PC-3 (cell line): ENCODE measurements at regions not wholly inside any gene's neighbourhood (a gene's known extent, or its start where the extent isn't known, plus 50 kb on each side); places are given as distances from the start of the nearest gene placed in this dataset.
"Not testable (repeated sequence)": the region's sequence is repeated elsewhere in the genome, so short reads cannot be mapped to it uniquely, and the experiment has no call there.

Experiments used
- ATAC-seq: fragments of 200-7000 bp; cut with Tn5 transposase; 2 replicates; pipeline ENCODE4 v1.9.1; 2020; ENCODE audit warnings: mild to moderate bottlenecking, moderate library complexity
- BruUV-seq: library from RNA; stranded (reverse); fragments of 400-500 nt; replicated peaks from 2 replicates; lab custom pipeline; 2021; lab: Mats Ljungman, UMichigan
- CTCF ChIA-PET: fragments of 300-600 bp; sonication (Branson Sonifier 250); formaldehyde crosslinking; loops from one replicate; lab custom pipeline; 2022; ENCODE audit warnings: antibody characterized with exemption; lab: Charles Lee
- POLR2A ChIA-PET: fragments of 300-600 bp; sonication (Branson Sonifier 250); formaldehyde crosslinking; loops from one replicate; lab custom pipeline; 2022; ENCODE audit warnings: antibody characterized with exemption; ENCODE audit not compliant: unreplicated experiment; lab: Charles Lee
- DNase-seq: peaks from one replicate; pipeline ENCODE4 v3.0.0-alpha.2; 2015
- H2AFZ ChIP-seq: fragments of 300-600 bp; sonication (generic); 2 replicates; pipeline ENCODE4 v1.6.0; 2016; ENCODE audit warnings: antibody characterized with exemption, low read length
- H3F3A ChIP-seq: fragments of 300-600 bp; sonication (generic); one replicate; pipeline ENCODE4 v1.6.0; 2017; ENCODE audit warnings: antibody characterized with exemption, low read length, control low read depth, mild to moderate bottlenecking; ENCODE audit not compliant: unreplicated experiment
- H3K27ac ChIP-seq: fragments of 300-600 bp; sonication (generic); 2 replicates; pipeline ENCODE4 v1.5.1; 2016; ENCODE audit warnings: mild to moderate bottlenecking, low read length
- H3K27me3 ChIP-seq: fragments of 300-600 bp; sonication (generic); 2 replicates; pipeline ENCODE4 v1.6.1; 2016; ENCODE audit warnings: low read length, mixed read lengths
- H3K36me3 ChIP-seq: fragments of 300-600 bp; sonication (generic); 2 replicates; pipeline ENCODE4 v1.6.1; 2016; ENCODE audit warnings: low read depth, mixed run types, low read length, mixed read lengths
- H3K4me1 ChIP-seq: fragments of 300-600 bp; sonication (generic); 2 replicates; pipeline ENCODE4 v1.5.1; 2016; ENCODE audit warnings: low read length; ENCODE audit not compliant: insufficient read depth
- H3K4me2 ChIP-seq: fragments of 300-600 bp; sonication (generic); 2 replicates; pipeline ENCODE4 v1.6.0; 2016; ENCODE audit warnings: low read length
- H3K4me3 ChIP-seq: fragments of 300-600 bp; sonication (generic); 2 replicates; pipeline ENCODE4 v1.5.1; 2016; ENCODE audit warnings: mild to moderate bottlenecking, low read length, mixed read lengths
- H3K79me2 ChIP-seq: fragments of 300-600 bp; sonication (generic); 2 replicates; pipeline ENCODE4 v1.6.1; 2017; ENCODE audit warnings: low read length, mixed read lengths
- H3K9ac ChIP-seq: fragments of 300-600 bp; sonication (generic); 2 replicates; pipeline ENCODE4 v1.6.0; 2016; ENCODE audit warnings: mild to moderate bottlenecking, low read length
- H3K9me2 ChIP-seq: fragments of 300-600 bp; sonication (generic); replicated peaks from 2 replicates; pipeline ENCODE4 v1.6.1; 2016; ENCODE audit warnings: mixed run types, low read length, mixed read lengths
- H3K9me3 ChIP-seq: fragments of 300-600 bp; sonication (generic); 2 replicates; pipeline ENCODE4 v1.6.1; 2016; ENCODE audit warnings: low read length, mixed read lengths
- H4K20me1 ChIP-seq: fragments of 300-600 bp; sonication (generic); 2 replicates; pipeline ENCODE4 v1.6.1; 2016; ENCODE audit warnings: low read length, mixed read lengths
- EZH2 ChIP-seq: fragments of 300-600 bp; sonication (generic); IDR thresholded peaks from one replicate; pipeline ENCODE4 v1.6.1; 2017; ENCODE audit warnings: antibody characterized with exemption, mild to moderate bottlenecking, low read length; ENCODE audit not compliant: unreplicated experiment
- EZH2phosphoT487 ChIP-seq: fragments of 300-600 bp; sonication (generic); IDR thresholded peaks from 2 replicates; pipeline ENCODE4 v1.6.1; 2018; ENCODE audit warnings: mild to moderate bottlenecking, antibody characterized with exemption, low read length, borderline replicate concordance
- intact Hi-C: fragments of 100-400 bp; cut with micrococcal nuclease; formaldehyde crosslinking; loops from 2 replicates; pipeline ENCODE4 v1.9.0; 2023
- TF ChIP-seq, protein P1 (sequence below): fragments of 300-600 bp; sonication (generic); conservative IDR thresholded peaks from 2 replicates; pipeline ENCODE4 v1.5.1; 2017; ENCODE audit warnings: antibody characterized with exemption, low read depth, mild to moderate bottlenecking, low read length

DNA sequence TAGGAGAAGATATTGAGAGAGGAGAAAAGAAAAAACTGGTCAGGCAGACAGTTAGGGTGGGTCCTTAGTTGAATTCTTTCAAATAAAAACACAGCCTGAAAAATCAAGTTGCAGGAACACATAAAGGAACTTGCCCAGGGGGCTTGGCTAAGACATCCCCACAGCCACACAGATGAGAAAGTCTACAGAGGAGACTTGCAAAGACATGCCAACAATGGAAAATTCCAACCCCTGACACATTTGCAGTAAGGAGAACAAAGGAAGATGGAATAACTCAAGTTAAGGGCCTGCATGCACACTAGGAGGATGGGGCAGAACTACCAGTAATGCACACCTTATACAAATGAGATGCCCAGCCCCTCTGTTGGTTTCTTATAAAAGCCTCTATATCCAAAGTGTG, 197.6 kb downstream of the CPXCR1 start:
- Histone ChIP-seq H3K9ac (no peak overlapping the region), H3K27me3 (no peaks in the 10 kb centered on the region), H2AFZ (no peak overlapping the region), H3K4me1 (no peaks in the 10 kb centered on the region), H3K4me2 (no peak overlapping the region), H3K27ac (no peak overlapping the region), H3K4me3 (no peak overlapping the region), H3K36me3 (no peaks in the 10 kb centered on the region), H3K9me3 (no peaks in the 10 kb centered on the region), H3K9me2 (no peaks in the 10 kb centered on the region), H3K79me2 (no peaks in the 10 kb centered on the region), H4K20me1 (no peaks in the 10 kb centered on the region), H3F3A (no peaks in the 10 kb centered on the region)
- DNase-seq (no peak), ATAC-seq (no peak)
- ChIA-PET CTCF (no interaction called here), POLR2A (no interaction called here)
- intact Hi-C loops = no loop called here
- no TSS peak for BruUV-seq
- TF ChIP-seq EZH2phosphoT487 (no peak), EZH2 (no peak)
- TF ChIP-seq, protein P1, sequence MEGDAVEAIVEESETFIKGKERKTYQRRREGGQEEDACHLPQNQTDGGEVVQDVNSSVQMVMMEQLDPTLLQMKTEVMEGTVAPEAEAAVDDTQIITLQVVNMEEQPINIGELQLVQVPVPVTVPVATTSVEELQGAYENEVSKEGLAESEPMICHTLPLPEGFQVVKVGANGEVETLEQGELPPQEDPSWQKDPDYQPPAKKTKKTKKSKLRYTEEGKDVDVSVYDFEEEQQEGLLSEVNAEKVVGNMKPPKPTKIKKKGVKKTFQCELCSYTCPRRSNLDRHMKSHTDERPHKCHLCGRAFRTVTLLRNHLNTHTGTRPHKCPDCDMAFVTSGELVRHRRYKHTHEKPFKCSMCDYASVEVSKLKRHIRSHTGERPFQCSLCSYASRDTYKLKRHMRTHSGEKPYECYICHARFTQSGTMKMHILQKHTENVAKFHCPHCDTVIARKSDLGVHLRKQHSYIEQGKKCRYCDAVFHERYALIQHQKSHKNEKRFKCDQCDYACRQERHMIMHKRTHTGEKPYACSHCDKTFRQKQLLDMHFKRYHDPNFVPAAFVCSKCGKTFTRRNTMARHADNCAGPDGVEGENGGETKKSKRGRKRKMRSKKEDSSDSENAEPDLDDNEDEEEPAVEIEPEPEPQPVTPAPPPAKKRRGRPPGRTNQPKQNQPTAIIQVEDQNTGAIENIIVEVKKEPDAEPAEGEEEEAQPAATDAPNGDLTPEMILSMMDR = no peak

DNA sequence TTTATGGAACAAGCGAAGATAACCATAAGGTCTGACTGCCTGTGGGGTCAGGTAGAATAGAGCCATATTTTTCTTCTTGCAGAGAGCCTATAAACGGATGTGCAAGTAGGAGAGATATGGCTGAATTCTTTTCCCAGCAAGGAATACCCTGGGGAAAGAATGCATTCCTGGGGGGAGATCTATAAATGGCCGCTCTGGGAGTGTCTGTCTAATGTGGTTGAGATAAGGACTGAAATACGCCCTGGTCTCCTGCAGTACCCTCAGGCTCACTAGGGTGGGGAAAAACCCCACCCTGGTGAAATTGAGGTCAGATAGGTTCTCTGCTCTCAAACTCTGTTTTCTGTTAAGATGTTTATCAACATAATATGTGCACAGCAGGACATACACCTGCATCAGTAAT, 209.0 kb downstream of the CPXCR1 start:
- H3K4me1 ChIP-seq, intact Hi-C loops, H3K79me2 ChIP-seq, H3K4me3 ChIP-seq, CTCF ChIA-PET, ATAC-seq, H4K20me1 ChIP-seq, H3K27me3 ChIP-seq, DNase-seq, H3K9ac ChIP-seq, H3K9me3 ChIP-seq, POLR2A ChIA-PET, H3F3A ChIP-seq, H3K27ac ChIP-seq, H2AFZ ChIP-seq, H3K36me3 ChIP-seq, H3K4me2 ChIP-seq, BruUV-seq, H3K9me2 ChIP-seq: not testable (repeated sequence)

DNA sequence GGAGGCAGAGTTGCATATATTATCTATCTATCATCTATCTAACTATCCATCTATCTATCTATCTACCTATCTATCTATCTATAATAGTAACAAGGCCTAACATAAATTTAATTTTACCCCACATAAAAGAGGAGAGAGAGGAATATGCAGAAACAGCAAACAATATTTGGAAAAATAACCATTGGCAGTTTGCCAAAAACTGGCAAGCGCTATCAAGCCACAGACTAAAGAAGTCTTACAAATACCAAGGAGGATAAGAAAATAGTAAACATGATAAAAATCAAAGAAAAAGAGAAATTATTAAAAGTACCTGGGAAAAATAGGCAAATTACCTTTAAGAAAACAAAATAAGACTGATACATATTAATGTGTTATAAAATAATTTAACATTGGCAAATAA, 230.8 kb downstream of the CPXCR1 start:
- no TSS peak for BruUV-seq
- ATAC-seq = no peak
- H3K9me3 ChIP-seq = no peaks in the 10 kb centered on the region
- H4K20me1 ChIP-seq = no peaks in the 10 kb centered on the region
- no peaks in the 10 kb centered on the region for H3F3A ChIP-seq
- DNase-seq = no peak
- no peak overlapping the region for H3K9ac ChIP-seq
- POLR2A ChIA-PET = no interaction called here
- TF ChIP-seq, protein P1 = no peak
- TF ChIP-seq EZH2 (no peak), EZH2phosphoT487 (no peak)
- H3K4me2 ChIP-seq = no peak overlapping the region
- no peak overlapping the region for H3K4me3 ChIP-seq
- H3K27ac ChIP-seq = no peak overlapping the region
- CTCF ChIA-PET = no interaction called here
- no peaks in the 10 kb centered on the region for H3K9me2 ChIP-seq
- H3K36me3 ChIP-seq = no peaks in the 10 kb centered on the region
- H3K4me1 ChIP-seq = no peaks in the 10 kb centered on the region
- H3K79me2 ChIP-seq = no peaks in the 10 kb centered on the region
- H2AFZ ChIP-seq = no peak overlapping the region
- intact Hi-C loops = no loop called here
- no peaks in the 10 kb centered on the region for H3K27me3 ChIP-seq
